Heart left ventricle (tissue), 16 donors: ENCODE measurements at regions not wholly inside any gene's neighbourhood (a gene's known extent, or its start where the extent isn't known, plus 50 kb on each side); places are given as distances from the start of the nearest gene placed in this dataset.

Experiments
- ATAC-seq, 4 donors: fragments of 200-7000 bp; cut with Tn5 transposase; one replicate each; pipeline ENCODE4 v1.9.1; 2020 to 2022; ENCODE audit warnings: moderate library complexity in 4 of 4, mild to moderate bottlenecking in 3 of 4, moderate number of reproducible peaks in 1 of 4
- DNase-seq, 5 donors: peaks; one replicate each; pipeline ENCODE4 v3.0.0-alpha.2; 2020
- H3K27ac ChIP-seq, 12 donors: fragments of 200-600 bp; sonication (generic) in 4 of 12; one replicate each; pipeline versions ENCODE4 v1.5.0 to v1.8.0; 2016 to 2022; ENCODE audit warnings: mild to moderate bottlenecking in 2 of 12
- H3K27me3 ChIP-seq, 9 donors: fragments of 200-600 bp; sonication (generic) in 2 of 9; one replicate each; pipeline versions ENCODE4 v1.5.1 to v1.8.0; 2016 to 2022; ENCODE audit warnings: mild to moderate bottlenecking in 3 of 9
- H3K36me3 ChIP-seq, 9 donors: fragments of 200-600 bp; sonication (generic) in 2 of 9; one replicate each; pipeline versions ENCODE4 v1.5.0 to v1.8.0; 2018 to 2022; ENCODE audit warnings: mild to moderate bottlenecking in 2 of 9
- H3K4me1 ChIP-seq, 12 donors: fragments of 200-600 bp; sonication (generic) in 4 of 12; one replicate each; pipeline versions ENCODE4 v1.5.0 to v1.8.0; 2016 to 2022; ENCODE audit warnings: mild to moderate bottlenecking in 3 of 12
- H3K4me3 ChIP-seq, 12 donors: fragments of 200-600 bp; sonication (generic) in 4 of 12; one replicate each; pipeline versions ENCODE4 v1.5.0 to v1.8.0; 2017 to 2022; ENCODE audit warnings: mild to moderate bottlenecking in 9 of 12, moderate library complexity in 4 of 12
- H3K9me3 ChIP-seq, 12 donors: fragments of 200-600 bp; sonication (generic) in 4 of 12; one replicate each; pipeline versions ENCODE4 v1.5.0 to v1.8.0; 2016 to 2022; ENCODE audit warnings: mild to moderate bottlenecking in 1 of 12
- POLR2A ChIP-seq, 2 donors: fragments of 450-650 bp; IDR thresholded peaks; one replicate each; pipeline ENCODE4 v1.6.1; 2017; ENCODE audit warnings: antibody characterized with exemption in 2 of 2, mild to moderate bottlenecking in 2 of 2, moderate library complexity in 2 of 2
- WGBS, 4 donors: extraction: QIAGEN DNeasy Blood & Tissue Kit in 2 of 4; methylation state at CpG; one replicate each; pipeline versions ENCODE4 v1.1.5 to v1.1.7; 2013 to 2018; 5-methylcytosine and 5-hydroxymethylcytosine counted together
- intact Hi-C, 10 donors: fragments of 100-400 bp; cut with DNase I; formaldehyde crosslinking; loops; one replicate each; pipeline versions ENCODE4 v1.11.1 to v1.14.2; 2022
- TF ChIP-seq, protein P1 (sequence below), 12 donors: fragments of 200-600 bp; sonication (generic) in 4 of 12; IDR thresholded peaks; one replicate each; pipeline versions ENCODE4 v1.5.0 to v1.8.0; 2018 to 2022; ENCODE audit warnings: antibody characterized with exemption in 12 of 12, mild to moderate bottlenecking in 5 of 12
- donor health status: ischemic (EF 13 %, LVEDD 7.1; RV severe dilation, severe dysfunction).
- donor health status: healthy with polysubstance abuse.
- donor health status: DM: no; HTN: yes; CAD: no.
- donor health status: DM: no; HTN: no; CAD: no.
- donor health status: ischemic (EF 25% LVEDD 6.9; RV normal size, moderate dysfunction).
- donor health status: ischemic (EF 25% LVEDD 5.7; RV mildly dilated, moderate dysfunction).
- donor health status: healthy.
- donor health status: DM: yes; HTN: yes; CAD: no.
- donor health status: ischemic (EF 35%, LVEDD 5.7; RV mildly dilated, moderate dysfunction).
- donor health status: nonischemic (EF 11% LVEDD 7.7; RV severe dilation, severe dysfunction).
- donor health status: DM: yes; HTN: yes; CAD: no.
- donor health status: PGD.
- donor health status: ischemic (EF 29% LVEDD 5.4; RV normal size, mild dysfunction).
- donor health status: nonischemic (EF 23%, LVEDD 6.1; RV moderate dilation, normal function).

DNA sequence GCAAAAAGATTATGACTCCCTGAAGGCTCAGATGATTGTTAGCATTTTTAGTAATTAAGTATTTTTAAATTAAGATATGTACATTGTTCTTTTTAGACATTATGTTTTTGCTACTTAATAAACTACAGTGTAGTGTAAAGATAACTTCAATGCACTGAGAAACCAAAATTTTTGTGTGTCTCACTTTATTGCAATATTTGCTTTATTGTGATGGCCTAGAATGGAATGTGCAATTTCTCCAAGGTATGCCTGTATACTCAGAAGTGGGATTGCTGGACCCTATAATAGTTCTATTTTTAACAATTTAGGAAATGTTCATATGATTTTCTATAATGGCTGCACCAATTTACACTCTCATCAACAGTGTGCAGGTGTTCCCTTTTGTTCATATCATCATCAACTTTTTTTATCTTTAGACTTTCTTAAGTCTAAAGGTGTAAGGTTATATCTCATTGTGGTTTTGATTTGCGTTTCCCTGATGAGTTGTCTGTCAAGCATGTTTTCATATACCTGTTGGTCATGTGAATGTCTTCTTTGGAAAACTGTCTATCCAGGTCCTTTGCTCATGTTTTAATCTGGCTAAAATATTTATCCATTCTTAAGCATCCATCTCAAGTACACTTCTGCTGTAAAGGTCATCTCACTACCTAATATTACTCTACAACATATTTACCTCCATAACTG lies 1323.5 kb upstream of the LRRTM3 start:
- ATAC-seq (no peak), DNase-seq (no peak)
- intact Hi-C loops, result no loop called here
- H3K9me3 ChIP-seq, result peaks cover 0 to 22% (median 4%) of the 10 kb centered on the region in 12 donors
- no peaks in the 10 kb centered on the region for H3K4me1 ChIP-seq
- no peak for TF ChIP-seq POLR2A (IDR thresholded peaks at IDR 0.05)
- TF ChIP-seq, protein P1, sequence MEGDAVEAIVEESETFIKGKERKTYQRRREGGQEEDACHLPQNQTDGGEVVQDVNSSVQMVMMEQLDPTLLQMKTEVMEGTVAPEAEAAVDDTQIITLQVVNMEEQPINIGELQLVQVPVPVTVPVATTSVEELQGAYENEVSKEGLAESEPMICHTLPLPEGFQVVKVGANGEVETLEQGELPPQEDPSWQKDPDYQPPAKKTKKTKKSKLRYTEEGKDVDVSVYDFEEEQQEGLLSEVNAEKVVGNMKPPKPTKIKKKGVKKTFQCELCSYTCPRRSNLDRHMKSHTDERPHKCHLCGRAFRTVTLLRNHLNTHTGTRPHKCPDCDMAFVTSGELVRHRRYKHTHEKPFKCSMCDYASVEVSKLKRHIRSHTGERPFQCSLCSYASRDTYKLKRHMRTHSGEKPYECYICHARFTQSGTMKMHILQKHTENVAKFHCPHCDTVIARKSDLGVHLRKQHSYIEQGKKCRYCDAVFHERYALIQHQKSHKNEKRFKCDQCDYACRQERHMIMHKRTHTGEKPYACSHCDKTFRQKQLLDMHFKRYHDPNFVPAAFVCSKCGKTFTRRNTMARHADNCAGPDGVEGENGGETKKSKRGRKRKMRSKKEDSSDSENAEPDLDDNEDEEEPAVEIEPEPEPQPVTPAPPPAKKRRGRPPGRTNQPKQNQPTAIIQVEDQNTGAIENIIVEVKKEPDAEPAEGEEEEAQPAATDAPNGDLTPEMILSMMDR (IDR thresholded peaks at IDR 0.05), result no peak
- peaks cover 0 to 6% (median 0%) of the 10 kb centered on the region in 9 donors for H3K36me3 ChIP-seq
- H3K4me3 ChIP-seq, result no peak overlapping the region
- no peak overlapping the region for H3K27ac ChIP-seq
- no peaks in the 10 kb centered on the region for H3K27me3 ChIP-seq
- WGBS, 4 donors, result 89 to 97% (median 92%) methylated on average over 1 of the region's 1 CpG

DNA sequence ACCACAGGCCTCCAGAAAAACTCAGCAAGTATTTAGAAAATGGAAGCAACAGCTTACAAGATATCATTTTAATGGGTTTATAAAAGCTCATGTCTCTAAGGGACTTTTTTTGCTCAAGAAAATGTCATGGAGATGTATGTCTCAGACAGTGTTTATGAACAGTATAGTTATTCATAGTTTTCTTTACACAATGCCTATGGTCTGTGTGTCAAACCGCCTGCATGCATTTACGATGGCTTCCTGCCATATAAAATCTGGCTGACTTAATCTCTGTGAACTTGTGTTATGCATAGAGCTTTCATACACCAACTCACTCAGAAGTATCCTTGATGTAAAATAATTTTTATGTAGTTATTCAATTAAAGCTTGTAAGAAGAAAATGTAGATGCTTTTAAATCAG lies 1314.2 kb upstream of the LRRTM3 start:
- ATAC-seq, result no peak
- no peak for DNase-seq
- H3K36me3 ChIP-seq, result peaks cover 0 to 7% (median 0%) of the 10 kb centered on the region in 9 donors
- WGBS, 4 donors, result 58 to 82% (median 78%) methylated on average over 2 of the region's 2 CpGs
- no peak overlapping the region for H3K4me3 ChIP-seq
- intact Hi-C loops, result no loop called here
- H3K27ac ChIP-seq, result no peak overlapping the region
- TF ChIP-seq, protein P1 (IDR thresholded peaks at IDR 0.05), result no peak
- no peaks in the 10 kb centered on the region for H3K4me1 ChIP-seq
- peaks cover 0 to 32% (median 14%) of the 10 kb centered on the region in 12 donors for H3K9me3 ChIP-seq
- H3K27me3 ChIP-seq, result no peaks in the 10 kb centered on the region

DNA sequence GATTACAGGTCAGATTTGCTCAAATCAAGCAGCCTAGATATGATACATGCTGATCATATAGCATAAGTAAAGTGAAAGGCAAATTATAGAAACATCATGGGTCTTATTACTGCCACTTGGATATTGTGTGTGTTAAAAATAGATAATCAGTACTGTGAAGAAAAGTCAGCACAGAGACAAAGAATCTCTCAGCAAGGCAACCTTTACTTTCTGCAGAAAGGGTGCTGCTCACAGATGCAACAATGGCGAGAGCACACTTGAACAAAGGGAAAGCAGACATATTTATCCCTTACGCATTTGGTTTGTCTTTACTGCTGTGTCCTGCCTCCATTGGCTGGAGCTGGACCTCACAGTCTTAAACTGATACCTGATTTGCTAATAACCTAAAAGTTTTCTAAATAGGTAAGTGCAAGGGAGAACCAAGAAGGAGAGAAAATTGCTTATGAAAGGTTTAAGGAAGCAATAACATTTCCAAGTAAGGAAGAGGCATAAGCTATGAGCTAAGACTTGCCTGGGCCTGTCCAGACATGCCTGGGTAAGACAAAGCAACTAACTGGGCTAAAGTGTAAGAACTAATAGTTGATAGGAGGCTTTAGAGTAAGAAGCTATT lies 1310.8 kb upstream of the LRRTM3 start:
- intact Hi-C loops, result no loop called here
- Histone ChIP-seq H3K9me3 (peaks cover 0 to 41% (median 14%) of the 10 kb centered on the region in 12 donors), H3K27me3 (no peaks in the 10 kb centered on the region), H3K27ac (no peak overlapping the region), H3K4me1 (no peaks in the 10 kb centered on the region), H3K36me3 (peaks cover 0 to 7% (median 0%) of the 10 kb centered on the region in 9 donors), H3K4me3 (no peak overlapping the region)
- ATAC-seq, result no peak
- TF ChIP-seq, protein P1 (IDR thresholded peaks at IDR 0.05), result no peak
- no peak for TF ChIP-seq POLR2A (IDR thresholded peaks at IDR 0.05)
- 95 to 100% (median 97%) methylated on average over 2 of the region's 2 CpGs for WGBS, 4 donors
- DNase-seq, result no peak

DNA sequence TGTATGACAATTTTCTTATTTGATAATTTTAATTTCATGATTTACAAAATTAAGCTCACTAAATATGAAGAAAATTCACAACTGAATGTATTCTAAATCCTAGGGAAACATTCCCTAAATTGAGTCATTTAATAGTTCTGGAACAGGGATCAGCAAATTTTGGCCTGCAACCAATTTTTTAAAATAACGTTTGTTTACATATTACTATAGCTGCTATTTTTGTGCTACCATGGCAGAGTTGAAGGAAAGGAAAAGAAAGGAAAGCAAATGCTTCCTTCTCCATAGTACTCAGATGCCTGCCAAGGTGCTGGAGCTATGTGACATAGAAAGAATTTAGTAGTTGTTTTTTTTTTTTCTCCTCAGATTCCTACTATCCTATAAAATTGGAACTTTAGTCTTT lies 1307.7 kb upstream of the LRRTM3 start:
- no peaks in the 10 kb centered on the region for H3K27me3 ChIP-seq
- WGBS, 4 donors, result 15 to 32% (median 24%) methylated on average over 1 of the region's 1 CpG
- DNase-seq (no peak), ATAC-seq (no peak)
- peaks cover 0 to 7% (median 0%) of the 10 kb centered on the region in 9 donors for H3K36me3 ChIP-seq
- no peak overlapping the region for H3K4me3 ChIP-seq
- peaks cover 0 to 41% (median 14%) of the 10 kb centered on the region in 12 donors for H3K9me3 ChIP-seq
- no peak overlapping the region for H3K27ac ChIP-seq
- intact Hi-C loops, result no loop called here
- no peak for TF ChIP-seq POLR2A (IDR thresholded peaks at IDR 0.05)
- TF ChIP-seq, protein P1 (IDR thresholded peaks at IDR 0.05), result no peak
- H3K4me1 ChIP-seq, result no peaks in the 10 kb centered on the region
